ENCODE measurements at regions not wholly inside any gene's neighbourhood (a gene's known extent, or its start where the extent isn't known, plus 50 kb on each side); places are given as distances from the start of the nearest gene placed in this dataset.

DNA sequence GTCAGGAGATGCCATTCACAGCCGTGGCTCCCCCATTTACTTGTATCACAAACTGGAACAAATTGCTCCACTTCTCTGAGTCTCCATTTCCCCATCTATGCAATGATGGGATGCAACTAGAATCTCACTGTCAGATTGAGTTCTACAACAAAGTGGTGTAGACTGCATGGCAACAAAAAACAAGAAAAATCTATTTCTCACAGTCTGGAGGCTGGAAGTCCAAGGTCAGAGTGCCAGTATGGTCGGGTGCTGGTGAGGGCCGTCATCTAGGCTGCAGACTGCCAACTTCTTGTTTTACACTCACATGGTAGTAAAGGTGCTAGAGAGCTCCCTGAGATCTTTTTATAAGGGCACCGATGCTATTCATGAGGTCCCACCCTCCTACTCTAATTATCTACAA is 158.4 kb upstream of the BCL6 start:
- TF ChIP-seq, protein P1, sequence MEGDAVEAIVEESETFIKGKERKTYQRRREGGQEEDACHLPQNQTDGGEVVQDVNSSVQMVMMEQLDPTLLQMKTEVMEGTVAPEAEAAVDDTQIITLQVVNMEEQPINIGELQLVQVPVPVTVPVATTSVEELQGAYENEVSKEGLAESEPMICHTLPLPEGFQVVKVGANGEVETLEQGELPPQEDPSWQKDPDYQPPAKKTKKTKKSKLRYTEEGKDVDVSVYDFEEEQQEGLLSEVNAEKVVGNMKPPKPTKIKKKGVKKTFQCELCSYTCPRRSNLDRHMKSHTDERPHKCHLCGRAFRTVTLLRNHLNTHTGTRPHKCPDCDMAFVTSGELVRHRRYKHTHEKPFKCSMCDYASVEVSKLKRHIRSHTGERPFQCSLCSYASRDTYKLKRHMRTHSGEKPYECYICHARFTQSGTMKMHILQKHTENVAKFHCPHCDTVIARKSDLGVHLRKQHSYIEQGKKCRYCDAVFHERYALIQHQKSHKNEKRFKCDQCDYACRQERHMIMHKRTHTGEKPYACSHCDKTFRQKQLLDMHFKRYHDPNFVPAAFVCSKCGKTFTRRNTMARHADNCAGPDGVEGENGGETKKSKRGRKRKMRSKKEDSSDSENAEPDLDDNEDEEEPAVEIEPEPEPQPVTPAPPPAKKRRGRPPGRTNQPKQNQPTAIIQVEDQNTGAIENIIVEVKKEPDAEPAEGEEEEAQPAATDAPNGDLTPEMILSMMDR (conservative IDR thresholded peaks at IDR 0.05; ENCODE audit: low read depth, low read length), result no peak
- TF ChIP-seq POLR2A (IDR thresholded peaks at IDR 0.05; ENCODE audit: low read depth, low read length) (no peak), SMC3 (IDR thresholded peaks at IDR 0.05; ENCODE audit: low read depth, low read length) (no peak), CEBPB (IDR thresholded peaks at IDR 0.05; ENCODE audit: low read depth, low read length) (no peak), RAD21 (IDR thresholded peaks at IDR 0.05; ENCODE audit: low read length) (no peak), FOS (IDR thresholded peaks at IDR 0.05; ENCODE audit: low read depth, low read length) (no peak), RFX5 (IDR thresholded peaks at IDR 0.05; ENCODE audit: low read depth, low read length) (no peak), BHLHE40 (IDR thresholded peaks at IDR 0.05; ENCODE audit: low read depth, low read length) (no peak), CHD1 (IDR thresholded peaks at IDR 0.05; ENCODE audit: low read depth, low read length) (no peak), NFE2L2 (IDR thresholded peaks at IDR 0.05; ENCODE audit: low read depth, low read length) (no peak), MXI1 (IDR thresholded peaks at IDR 0.05; ENCODE audit: borderline replicate concordance, low read depth, low read length) (no peak)
- TF ChIP-seq, protein P2, sequence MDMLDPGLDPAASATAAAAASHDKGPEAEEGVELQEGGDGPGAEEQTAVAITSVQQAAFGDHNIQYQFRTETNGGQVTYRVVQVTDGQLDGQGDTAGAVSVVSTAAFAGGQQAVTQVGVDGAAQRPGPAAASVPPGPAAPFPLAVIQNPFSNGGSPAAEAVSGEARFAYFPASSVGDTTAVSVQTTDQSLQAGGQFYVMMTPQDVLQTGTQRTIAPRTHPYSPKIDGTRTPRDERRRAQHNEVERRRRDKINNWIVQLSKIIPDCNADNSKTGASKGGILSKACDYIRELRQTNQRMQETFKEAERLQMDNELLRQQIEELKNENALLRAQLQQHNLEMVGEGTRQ (IDR thresholded peaks at IDR 0.05; ENCODE audit: low read depth, low read length), result no peak
- TF ChIP-seq, protein P3, sequence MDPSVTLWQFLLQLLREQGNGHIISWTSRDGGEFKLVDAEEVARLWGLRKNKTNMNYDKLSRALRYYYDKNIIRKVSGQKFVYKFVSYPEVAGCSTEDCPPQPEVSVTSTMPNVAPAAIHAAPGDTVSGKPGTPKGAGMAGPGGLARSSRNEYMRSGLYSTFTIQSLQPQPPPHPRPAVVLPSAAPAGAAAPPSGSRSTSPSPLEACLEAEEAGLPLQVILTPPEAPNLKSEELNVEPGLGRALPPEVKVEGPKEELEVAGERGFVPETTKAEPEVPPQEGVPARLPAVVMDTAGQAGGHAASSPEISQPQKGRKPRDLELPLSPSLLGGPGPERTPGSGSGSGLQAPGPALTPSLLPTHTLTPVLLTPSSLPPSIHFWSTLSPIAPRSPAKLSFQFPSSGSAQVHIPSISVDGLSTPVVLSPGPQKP (IDR thresholded peaks at IDR 0.05; ENCODE audit: borderline replicate concordance, low read depth, low read length), result no peak

All from IMR-90 (cell line).